IPS-NIHi7 (cell line): ENCODE measurements at regions not wholly inside any gene's neighbourhood (a gene's known extent, or its start where the extent isn't known, plus 50 kb on each side); places are given as distances from the start of the nearest gene placed in this dataset.

Experiments
- DNase-seq: peaks from one replicate; pipeline ENCODE4 v3.0.0; 2012; ENCODE audit warnings: mixed read lengths; ENCODE audit errors: extremely low spot score

DNA sequence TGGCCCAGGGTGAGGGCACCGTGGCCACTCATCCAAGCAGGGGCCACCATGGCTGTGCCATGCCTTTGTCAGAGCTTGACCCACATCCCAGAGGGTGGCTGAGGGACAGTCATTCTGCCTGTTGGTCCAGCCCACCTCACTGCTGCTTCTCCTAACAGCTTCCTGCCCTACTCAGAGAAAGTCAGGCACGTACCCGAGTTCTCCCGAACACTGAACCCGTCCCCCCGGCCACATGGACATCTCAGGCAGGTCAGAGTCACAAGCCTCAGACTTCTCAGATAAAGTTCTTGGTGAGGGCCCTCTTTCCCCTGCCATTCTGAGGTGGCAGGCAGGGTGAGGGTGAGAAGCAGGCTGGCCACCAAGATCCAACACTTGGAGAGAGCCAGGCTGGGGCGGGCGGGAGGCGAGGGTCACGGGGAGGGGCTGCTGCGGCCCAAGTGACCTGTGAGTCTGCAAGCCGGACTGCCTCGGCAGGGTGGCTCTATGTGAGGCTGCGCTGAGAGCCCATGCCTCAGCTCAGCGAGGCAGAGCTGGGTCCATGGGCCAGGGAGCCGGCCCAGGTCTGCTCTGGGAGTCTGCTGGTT, 317.8 kb downstream of the TMEM121 start:
- DNase-seq: no peak

- no peak for DNase-seq
These were observed 318.7 kb downstream of the TMEM121 start for GRCh38 chr14:105844810-105845724.

GRCh38 chr14:105845725-105846309, 319.4 kb downstream of the TMEM121 start:
- no peak for DNase-seq

DNA sequence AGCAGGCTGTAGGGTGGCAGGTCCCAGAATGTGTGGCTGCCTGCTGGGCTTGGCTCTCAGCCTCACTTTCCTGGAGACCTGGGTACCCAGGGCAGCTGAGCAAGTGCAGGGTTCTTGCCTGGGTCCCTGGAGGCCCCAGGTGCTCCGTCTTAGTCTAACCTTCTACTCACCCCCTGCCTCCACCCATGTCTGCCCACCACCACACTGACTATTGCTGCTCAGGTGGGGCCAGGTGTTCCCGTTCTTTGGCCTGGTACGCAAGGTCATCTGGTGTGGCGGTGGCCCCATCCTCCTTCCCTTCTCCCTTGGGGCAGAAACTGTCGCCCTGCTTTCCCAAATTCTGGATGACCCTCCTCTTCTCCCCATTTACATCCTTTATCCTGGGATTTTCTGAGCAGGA, 319.9 kb downstream of the TMEM121 start:
- no peak for DNase-seq

DNA sequence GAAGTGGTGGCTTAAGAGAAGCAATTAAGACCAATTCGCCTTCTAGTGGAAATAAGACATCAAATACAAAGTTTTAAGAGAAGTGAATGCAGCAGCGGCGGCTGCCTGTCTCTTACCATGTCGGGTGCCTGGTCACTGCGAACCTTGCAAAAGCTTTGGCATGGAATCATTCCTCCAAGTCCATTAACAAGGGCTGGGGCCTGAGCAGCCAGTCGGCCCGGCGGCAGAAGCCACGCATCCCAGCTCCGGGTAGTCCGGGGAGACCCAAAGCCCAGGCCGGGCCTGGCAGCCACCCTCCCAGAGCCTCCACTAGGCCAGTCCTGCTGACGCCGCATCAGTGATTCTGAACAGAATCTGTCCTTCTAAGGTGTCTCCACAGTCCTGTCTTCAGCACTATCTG, 321.0 kb downstream of the TMEM121 start:
- DNase-seq: no peak

DNA sequence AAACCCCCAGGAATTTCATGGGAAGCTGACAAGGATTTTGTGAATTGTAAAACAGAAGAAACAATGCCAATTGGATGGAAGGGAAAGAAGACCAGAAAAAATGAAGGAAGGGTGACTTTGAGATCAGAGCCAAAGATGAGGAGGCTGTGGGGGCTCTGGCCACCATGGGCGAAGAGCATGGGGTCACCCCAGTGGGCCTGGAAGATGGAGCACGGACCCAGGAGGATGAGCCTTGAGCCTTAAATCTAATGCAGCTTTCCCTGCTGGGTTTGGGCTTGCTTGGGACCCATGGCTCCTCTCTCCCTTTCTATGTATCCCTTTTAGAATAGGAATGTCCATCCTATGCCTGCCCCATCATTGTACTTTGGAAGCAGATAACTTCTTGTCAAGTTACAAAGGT, 322.2 kb downstream of the TMEM121 start:
- DNase-seq: no peak

- DNase-seq: no peak
These were observed 323.7 kb downstream of the TMEM121 start for GRCh38 chr14:105849933-105850626.

DNA sequence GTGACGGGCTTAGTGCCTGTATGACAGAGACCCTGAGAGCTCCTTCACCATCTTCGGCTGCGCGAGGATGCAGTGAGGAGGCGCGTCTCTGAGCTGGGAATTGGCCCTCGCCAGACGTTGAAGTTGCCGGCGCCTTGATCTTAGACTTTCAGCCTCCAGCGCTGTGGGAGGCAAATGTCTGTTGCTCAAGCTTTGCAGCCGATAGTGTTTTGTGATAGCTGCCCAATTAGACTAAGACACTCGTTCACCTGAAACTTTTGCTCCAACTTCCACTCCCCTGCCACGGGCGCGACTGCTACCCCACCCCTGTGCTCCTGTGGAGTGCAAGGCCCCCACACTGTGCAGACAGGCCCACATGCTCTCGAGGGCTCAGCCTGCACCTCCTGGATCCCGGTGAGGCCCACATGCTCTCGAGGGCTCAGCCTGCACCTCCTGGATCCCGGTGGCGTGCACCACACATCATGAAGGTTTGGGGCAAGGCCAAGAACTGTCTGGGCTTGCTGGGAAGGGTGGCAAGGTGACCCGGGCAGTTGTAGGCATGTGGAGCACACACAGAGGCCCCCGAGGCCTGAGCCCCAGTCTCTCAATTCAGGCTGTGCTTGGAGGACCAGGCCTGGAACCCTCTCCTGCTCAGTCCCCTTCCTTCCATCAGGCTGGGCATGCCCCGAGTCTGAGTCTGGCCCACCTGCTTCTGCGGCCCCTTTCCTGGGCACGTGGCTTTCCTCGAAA, 324.6 kb downstream of the TMEM121 start:
- no peak for DNase-seq

DNA sequence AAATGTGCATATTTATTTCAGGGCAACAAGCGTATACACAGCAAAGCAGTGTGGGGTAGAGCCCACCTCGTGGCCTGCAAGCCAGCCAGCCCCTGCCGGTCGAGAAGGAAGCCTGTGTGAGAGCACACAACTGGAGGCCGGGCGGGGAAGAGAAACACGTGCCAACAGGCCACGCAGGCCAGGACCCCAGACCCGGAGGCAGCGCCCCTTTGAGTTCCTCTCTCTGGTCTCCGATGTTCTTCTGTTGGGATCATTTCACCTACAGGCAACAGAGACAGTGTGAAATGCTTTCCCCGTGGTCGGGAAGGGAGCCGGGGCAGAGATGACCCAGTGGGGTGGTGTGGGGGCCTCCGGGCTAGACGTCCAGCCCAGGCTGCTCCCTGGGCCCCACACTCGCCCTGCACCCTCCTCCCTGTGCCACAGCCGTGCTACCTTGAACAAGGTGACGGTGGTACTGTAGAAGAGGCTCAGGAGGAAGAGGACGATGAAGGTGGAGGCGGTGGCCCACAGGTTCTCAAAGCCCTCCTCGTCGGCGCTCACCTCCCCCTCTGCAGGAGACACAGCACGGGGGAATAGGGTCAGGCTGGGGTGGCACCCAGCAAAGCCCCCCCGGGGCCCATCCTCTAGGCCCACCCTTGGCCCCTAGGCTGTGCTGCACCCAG, 325.5 kb downstream of the TMEM121 start:
- DNase-seq: no peak

DNA sequence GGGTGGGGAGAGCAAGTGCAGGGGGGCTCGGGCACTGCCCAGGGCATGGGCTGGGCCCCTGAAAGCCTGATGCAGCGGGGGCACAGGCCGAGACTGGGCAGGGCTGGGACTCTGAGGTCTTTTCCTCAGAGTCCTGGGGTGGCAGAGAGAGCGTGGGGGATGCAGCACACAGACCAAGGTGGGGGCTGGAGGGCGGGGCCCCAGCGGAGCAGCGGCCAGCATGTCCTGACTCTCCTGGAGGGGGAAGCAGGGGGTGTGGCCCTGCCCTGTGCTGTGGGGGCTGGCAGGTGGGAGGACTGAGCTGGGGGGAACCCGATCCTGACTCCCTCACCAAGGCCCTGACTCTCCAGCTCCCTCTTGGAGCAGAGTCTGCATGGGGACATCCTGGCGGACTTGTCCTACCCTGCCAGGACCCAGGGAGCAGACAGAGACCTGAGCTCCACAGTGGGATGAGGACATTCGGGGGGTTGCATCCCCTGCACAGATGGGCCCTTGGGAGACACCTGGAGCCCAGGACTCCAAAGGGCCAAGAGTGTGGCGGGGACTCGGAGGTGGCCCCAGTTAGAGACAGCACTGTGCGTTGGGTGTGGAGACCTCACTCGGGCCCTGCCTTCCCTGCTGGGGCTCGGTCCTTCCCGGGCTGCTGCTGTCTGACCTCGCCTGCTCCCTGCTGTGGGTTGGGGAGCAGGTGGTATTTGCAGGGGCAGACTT, 326.1 kb downstream of the TMEM121 start:
- DNase-seq: no peak

- DNase-seq: no peak
These were observed 326.9 kb downstream of the TMEM121 start for GRCh38 chr14:105853089-105853906.

GRCh38 chr14:105853907-105854599, 327.7 kb downstream of the TMEM121 start:
- DNase-seq: no peak

- no peak for DNase-seq
These were observed 328.3 kb downstream of the TMEM121 start for GRCh38 chr14:105854600-105855245.

- DNase-seq: no peak
These were observed 329.0 kb downstream of the TMEM121 start for GRCh38 chr14:105855246-105855892.

- no peak for DNase-seq
These were observed 329.7 kb downstream of the TMEM121 start for GRCh38 chr14:105855893-105856675.

GRCh38 chr14:105856676-105857219, 330.4 kb downstream of the TMEM121 start:
- no peak for DNase-seq
